ENCODE measurements at regions not wholly inside any gene's neighbourhood (a gene's known extent, or its start where the extent isn't known, plus 50 kb on each side); places are given as distances from the start of the nearest gene placed in this dataset.

DNA sequence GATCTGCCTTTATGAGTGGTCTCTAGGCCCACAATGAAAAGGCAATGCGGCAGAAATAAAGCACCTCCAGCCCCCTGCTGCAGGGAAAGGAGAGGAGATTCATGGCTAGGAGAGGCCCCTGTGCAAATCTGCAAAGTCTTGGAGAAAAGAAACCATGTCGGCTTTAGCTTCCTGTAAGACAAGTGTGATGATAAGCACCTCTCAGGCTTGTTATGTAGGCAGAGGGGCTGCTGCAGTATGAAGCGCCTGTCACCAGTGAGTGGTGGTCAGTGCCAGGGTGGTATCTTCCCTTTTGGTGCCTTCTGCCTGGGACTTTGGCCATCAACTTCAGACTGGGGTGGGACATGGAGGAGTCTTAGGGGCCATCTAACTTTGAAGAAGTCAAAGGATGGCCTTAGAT lies 59.2 kb upstream of the ARHGEF3 start:
- TF ChIP-seq POLR2A (IDR thresholded peaks at IDR 0.05; ENCODE audit: extremely low read depth, insufficient read length), result no peak
- TF ChIP-seq MAX (IDR thresholded peaks at IDR 0.05; ENCODE audit: low read depth, low read length), result no peak
- no peak for TF ChIP-seq CTCF (IDR thresholded peaks at IDR 0.05; ENCODE audit: low read depth, low read length)

All from NB4 (cell line).